Smooth muscle cell (in vitro differentiated cells): ENCODE measurements at regions not wholly inside any gene's neighbourhood (a gene's known extent, or its start where the extent isn't known, plus 50 kb on each side); places are given as distances from the start of the nearest gene placed in this dataset.

ENCODE experiments used
- DNase-seq: peaks from one replicate; lab custom pipeline; 2025; ENCODE audit not compliant: unreplicated experiment; lab: John Stamatoyannopoulos, UW
- H2AFZ ChIP-seq: fragments of 200-600 bp; sonication (generic); 2 replicates; pipeline ENCODE4 v1.6.0; 2016; ENCODE audit warnings: antibody characterized with exemption, low read depth, mild to moderate bottlenecking
- H3F3A ChIP-seq: fragments of 200-600 bp; sonication (generic); 2 replicates; pipeline ENCODE4 v1.6.0; 2017; ENCODE audit warnings: antibody characterized with exemption, low read depth
- H3K27ac ChIP-seq: fragments of 200-600 bp; sonication (generic); 2 replicates; pipeline ENCODE4 v1.5.1; 2016; ENCODE audit warnings: low read depth, mild to moderate bottlenecking
- H3K27me3 ChIP-seq: fragments of 200-600 bp; sonication (generic); 2 replicates; pipeline ENCODE4 v1.6.1; 2016; ENCODE audit warnings: low read depth, mild to moderate bottlenecking
- H3K36me3 ChIP-seq: fragments of 200-600 bp; sonication (generic); 2 replicates; pipeline ENCODE4 v1.5.1; 2016; ENCODE audit warnings: low read depth
- H3K4me1 ChIP-seq: fragments of 200-600 bp; sonication (generic); 2 replicates; pipeline ENCODE4 v1.5.1; 2016; ENCODE audit warnings: low read depth
- H3K4me2 ChIP-seq: fragments of 200-600 bp; sonication (generic); 2 replicates; pipeline ENCODE4 v1.6.0; 2016; ENCODE audit warnings: mild to moderate bottlenecking
- H3K4me3 ChIP-seq: fragments of 200-600 bp; sonication (generic); 2 replicates; pipeline ENCODE4 v1.5.1; 2016; ENCODE audit warnings: mild to moderate bottlenecking
- H3K79me2 ChIP-seq: fragments of 200-600 bp; sonication (generic); 2 replicates; pipeline ENCODE4 v1.6.0; 2016; ENCODE audit warnings: low read depth, mild to moderate bottlenecking
- H3K9ac ChIP-seq: fragments of 200-600 bp; sonication (generic); 2 replicates; pipeline ENCODE4 v1.6.0; 2016; ENCODE audit warnings: low read depth
- H3K9me3 ChIP-seq: fragments of 200-600 bp; sonication (generic); replicated peaks from 2 replicates; pipeline ENCODE4 v1.5.1; 2016; ENCODE audit warnings: low read depth
- H4K20me1 ChIP-seq: fragments of 200-600 bp; sonication (generic); 2 replicates; pipeline ENCODE4 v1.6.0; 2016; ENCODE audit warnings: low read depth
- WGBS: methylation state at CpG from one replicate; pipeline ENCODE4 v1.1.7; 2016; ENCODE audit warnings: low lambda C conversion rate; 5-methylcytosine and 5-hydroxymethylcytosine counted together
- TF ChIP-seq, protein P1 (sequence below): fragments of 200-600 bp; sonication (generic); IDR thresholded peaks from 2 replicates; pipeline ENCODE4 v1.5.1; 2017; ENCODE audit warnings: borderline replicate concordance, mild to moderate bottlenecking, antibody characterized with exemption; ENCODE audit not compliant: insufficient read depth, poor library complexity, severe bottlenecking

DNA sequence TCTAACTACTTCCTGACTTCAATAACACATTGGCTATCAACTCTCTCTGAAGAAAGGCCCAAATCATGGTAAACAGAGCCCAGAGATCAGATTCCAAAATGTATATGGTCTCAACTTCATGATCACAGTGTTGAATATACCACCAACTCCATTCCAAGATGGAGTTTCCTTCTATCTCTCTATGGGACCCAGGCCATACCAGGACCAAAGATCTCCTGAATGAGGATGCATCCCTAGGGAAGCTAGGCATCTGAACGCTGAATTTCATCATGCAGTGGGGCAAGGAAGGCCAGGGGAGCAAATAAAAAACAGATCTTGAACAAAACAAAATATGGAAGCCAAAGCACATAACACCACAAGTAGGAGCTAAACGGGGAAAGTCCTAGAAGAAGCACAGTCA, 320.7 kb upstream of the PKDCC start:
- Histone ChIP-seq H3K4me2 (no peak overlapping the region), H3K9ac (no peak overlapping the region), H3K4me1 (peaks cover 15% of the 10 kb centered on the region), H4K20me1 (no peaks in the 10 kb centered on the region), H2AFZ (no peak overlapping the region), H3K36me3 (no peaks in the 10 kb centered on the region), H3K4me3 (no peak overlapping the region), H3K27ac (no peak overlapping the region), H3K27me3 (no peaks in the 10 kb centered on the region), H3F3A (no peaks in the 10 kb centered on the region), H3K79me2 (no peaks in the 10 kb centered on the region), H3K9me3 (no peaks in the 10 kb centered on the region)
- no peak for DNase-seq
- WGBS = 96% methylated on average over 2 of the region's 2 CpGs
- TF ChIP-seq, protein P1, sequence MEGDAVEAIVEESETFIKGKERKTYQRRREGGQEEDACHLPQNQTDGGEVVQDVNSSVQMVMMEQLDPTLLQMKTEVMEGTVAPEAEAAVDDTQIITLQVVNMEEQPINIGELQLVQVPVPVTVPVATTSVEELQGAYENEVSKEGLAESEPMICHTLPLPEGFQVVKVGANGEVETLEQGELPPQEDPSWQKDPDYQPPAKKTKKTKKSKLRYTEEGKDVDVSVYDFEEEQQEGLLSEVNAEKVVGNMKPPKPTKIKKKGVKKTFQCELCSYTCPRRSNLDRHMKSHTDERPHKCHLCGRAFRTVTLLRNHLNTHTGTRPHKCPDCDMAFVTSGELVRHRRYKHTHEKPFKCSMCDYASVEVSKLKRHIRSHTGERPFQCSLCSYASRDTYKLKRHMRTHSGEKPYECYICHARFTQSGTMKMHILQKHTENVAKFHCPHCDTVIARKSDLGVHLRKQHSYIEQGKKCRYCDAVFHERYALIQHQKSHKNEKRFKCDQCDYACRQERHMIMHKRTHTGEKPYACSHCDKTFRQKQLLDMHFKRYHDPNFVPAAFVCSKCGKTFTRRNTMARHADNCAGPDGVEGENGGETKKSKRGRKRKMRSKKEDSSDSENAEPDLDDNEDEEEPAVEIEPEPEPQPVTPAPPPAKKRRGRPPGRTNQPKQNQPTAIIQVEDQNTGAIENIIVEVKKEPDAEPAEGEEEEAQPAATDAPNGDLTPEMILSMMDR = no peak

DNA sequence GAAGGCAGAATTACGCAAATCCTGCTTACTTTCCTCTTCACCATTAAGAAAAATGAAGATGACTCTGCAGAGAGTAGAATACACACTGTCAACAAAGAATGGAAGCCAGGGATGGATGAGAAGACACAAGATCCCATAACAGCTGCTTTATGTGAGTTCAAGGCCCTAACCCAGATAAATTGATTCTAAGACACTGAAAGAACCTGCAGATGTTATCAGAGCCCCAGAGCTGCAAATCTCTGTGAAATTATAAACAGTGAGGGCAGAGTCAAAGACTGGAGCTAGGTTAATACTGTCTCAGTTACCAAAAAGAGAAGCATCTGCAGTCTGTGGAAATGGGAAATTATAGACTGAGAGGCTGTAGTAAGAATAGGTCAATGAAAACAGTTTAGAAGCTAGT, 320.1 kb upstream of the PKDCC start:
- no peak for DNase-seq
- Histone ChIP-seq H2AFZ (no peak overlapping the region), H3K9ac (no peak overlapping the region), H3K27ac (no peak overlapping the region), H3K9me3 (no peaks in the 10 kb centered on the region), H3F3A (no peaks in the 10 kb centered on the region), H3K27me3 (no peaks in the 10 kb centered on the region), H4K20me1 (no peaks in the 10 kb centered on the region), H3K4me1 (peaks cover 12% of the 10 kb centered on the region), H3K36me3 (no peaks in the 10 kb centered on the region), H3K79me2 (no peaks in the 10 kb centered on the region), H3K4me3 (no peak overlapping the region), H3K4me2 (no peak overlapping the region)
- TF ChIP-seq, protein P1 = no peak
- WGBS = 90% methylated on average over 1 of the region's 1 CpG

DNA sequence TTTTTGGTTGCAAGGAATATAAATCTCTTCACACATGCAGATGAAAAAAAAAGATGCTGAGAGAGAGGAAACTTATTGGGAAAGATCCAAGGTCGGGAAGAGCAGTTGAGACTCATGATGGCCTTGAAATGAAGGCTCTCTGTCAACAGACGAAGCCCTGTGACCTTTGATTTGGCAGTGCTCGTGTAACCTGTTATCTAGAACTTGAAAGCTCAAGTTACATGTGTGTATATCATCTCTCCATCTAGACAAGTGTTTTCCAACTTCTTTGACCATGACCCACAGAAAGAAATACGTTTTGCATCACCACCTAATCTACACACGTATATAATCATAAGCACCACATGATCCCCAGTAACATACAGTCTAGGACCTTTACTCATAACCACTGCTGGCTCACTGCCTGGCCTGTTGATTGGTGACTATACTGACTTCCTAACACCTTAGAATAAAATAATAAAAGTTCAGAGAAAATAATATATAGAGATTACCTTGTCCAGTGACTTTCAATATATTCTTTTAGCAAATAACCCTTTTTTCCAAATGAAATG, 319.0 kb upstream of the PKDCC start:
- 78% methylated on average over 5 of the region's 5 CpGs for WGBS
- Histone ChIP-seq H3K27me3 (no peaks in the 10 kb centered on the region), H3K27ac (no peak overlapping the region), H3K36me3 (no peaks in the 10 kb centered on the region), H3F3A (no peaks in the 10 kb centered on the region), H3K79me2 (no peaks in the 10 kb centered on the region), H4K20me1 (no peaks in the 10 kb centered on the region), H3K9ac (no peak overlapping the region), H3K9me3 (no peaks in the 10 kb centered on the region), H3K4me1 (peaks cover under 1% of the 10 kb centered on the region), H3K4me2 (no peak overlapping the region), H3K4me3 (no peak overlapping the region), H2AFZ (no peak overlapping the region)
- TF ChIP-seq, protein P1 = no peak
- no peak for DNase-seq

DNA sequence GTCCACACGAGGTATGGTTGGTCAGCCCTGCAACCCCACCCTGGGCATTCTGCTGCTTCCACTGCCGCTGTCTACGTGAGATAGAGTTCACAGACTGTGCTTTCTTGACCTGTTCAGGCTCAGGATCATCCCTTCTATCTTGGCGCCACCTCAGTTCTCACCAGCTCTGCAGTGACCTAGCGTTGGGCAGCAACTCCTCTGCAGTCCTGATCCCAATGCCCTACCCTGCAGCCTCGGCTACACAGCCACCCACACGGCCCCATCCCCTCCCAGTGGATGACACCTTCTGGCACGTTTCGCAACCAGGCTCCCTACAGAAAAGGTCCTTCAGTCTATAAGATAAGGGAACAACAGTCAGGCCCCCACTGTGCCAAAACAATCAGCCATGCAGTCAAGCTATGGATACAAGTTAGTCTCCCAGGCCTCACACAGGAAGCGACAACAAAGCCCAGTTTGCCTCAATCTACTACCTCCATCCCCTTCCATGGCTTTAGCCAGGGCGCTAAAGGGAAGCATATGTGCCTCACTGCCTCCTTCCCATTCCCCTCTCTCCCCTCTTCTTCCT, 317.9 kb upstream of the PKDCC start:
- H2AFZ ChIP-seq = no peak overlapping the region
- H3K79me2 ChIP-seq = no peaks in the 10 kb centered on the region
- no peaks in the 10 kb centered on the region for H3K9me3 ChIP-seq
- H3K36me3 ChIP-seq = no peaks in the 10 kb centered on the region
- TF ChIP-seq, protein P1 = no peak
- H3K4me2 ChIP-seq = no peak overlapping the region
- no peak overlapping the region for H3K9ac ChIP-seq
- H3K4me1 ChIP-seq = peaks cover 4% of the 10 kb centered on the region
- WGBS = 78% methylated on average over 11 of the region's 11 CpGs
- no peaks in the 10 kb centered on the region for H3F3A ChIP-seq
- H3K4me3 ChIP-seq = no peak overlapping the region
- no peak for DNase-seq
- no peak overlapping the region for H3K27ac ChIP-seq
- H3K27me3 ChIP-seq = no peaks in the 10 kb centered on the region
- H4K20me1 ChIP-seq = no peaks in the 10 kb centered on the region
